ENCODE measurements at regions not wholly inside any gene's neighbourhood (a gene's known extent, or its start where the extent isn't known, plus 50 kb on each side); places are given as distances from the start of the nearest gene placed in this dataset.

GRCh38 chr1:22347854-22348760, 103.5 kb upstream of the ZBTB40 start (continued):
- TF ChIP-seq ZNF790 (CRISPR knock-in tag; IDR thresholded peaks at IDR 0.05; ENCODE audit: borderline replicate concordance) (0 out of 2 replicates have a peak, but pooled peaks have one; percentile 32), HNF4A (CRISPR knock-in tag; IDR thresholded peaks at IDR 0.05) (peak; percentile 75), ZNF101 (CRISPR knock-in tag; IDR thresholded peaks at IDR 0.05; ENCODE audit: borderline replicate concordance, low read depth) (no peak), ZGPAT (CRISPR knock-in tag; IDR thresholded peaks at IDR 0.05) (peak; percentile 87), ZNF552 (CRISPR knock-in tag; IDR thresholded peaks at IDR 0.05; ENCODE audit: borderline replicate concordance) (no peak), SMC3 (IDR thresholded peaks at IDR 0.05; ENCODE audit: low read length) (peak; percentile 18; the same call in 1 of the 2 replicates), IRX3 (CRISPR knock-in tag; IDR thresholded peaks at IDR 0.05; ENCODE audit: borderline replicate concordance, low read depth) (no peak), ZNF12 (CRISPR knock-in tag; IDR thresholded peaks at IDR 0.05) (peak; percentile 21; the same call in 1 of the 2 replicates), GLMP (CRISPR knock-in tag; IDR thresholded peaks at IDR 0.05; ENCODE audit: borderline replicate concordance) (no peak), ZNF547 (CRISPR knock-in tag; IDR thresholded peaks at IDR 0.05) (0 out of 2 replicates have a peak, but pooled peaks have one; percentile 35), ZNF224 (CRISPR knock-in tag; IDR thresholded peaks at IDR 0.05) (no peak), KAT8 (CRISPR knock-in tag; IDR thresholded peaks at IDR 0.05) (peak; percentile 74), TEAD3 (CRISPR knock-in tag; optimal IDR thresholded peaks at IDR 0.05; ENCODE audit: borderline replicate concordance) (peak; percentile 89), TMF1 (CRISPR knock-in tag; IDR thresholded peaks at IDR 0.05; ENCODE audit: low read depth) (0 out of 2 replicates have a peak, but pooled peaks have one; percentile 21), SALL1 (CRISPR knock-in tag; IDR thresholded peaks at IDR 0.05) (peak; percentile 79), HOXA5 (CRISPR knock-in tag; IDR thresholded peaks at IDR 0.05) (peak; percentile 58; the same call in 1 of the 2 replicates), ZFX (CRISPR knock-in tag; IDR thresholded peaks at IDR 0.05; ENCODE audit: low read depth) (peak; percentile 17; the same call in 1 of the 2 replicates), ZNF766 (CRISPR knock-in tag; IDR thresholded peaks at IDR 0.05; ENCODE audit: borderline replicate concordance) (no peak), ZNF646 (CRISPR knock-in tag; IDR thresholded peaks at IDR 0.05) (no peak), KLF6 (CRISPR knock-in tag; IDR thresholded peaks at IDR 0.05) (no peak)

Data from HepG2 (cell line).